SK-N-MC (cell line): ENCODE measurements at regions not wholly inside any gene's neighbourhood (a gene's known extent, or its start where the extent isn't known, plus 50 kb on each side); places are given as distances from the start of the nearest gene placed in this dataset.
"Not testable (repeated sequence)": the region's sequence is repeated elsewhere in the genome, so short reads cannot be mapped to it uniquely, and the experiment has no call there.

Source experiments
- DNase-seq: peaks from one replicate; pipeline ENCODE4 v3.0.0-alpha.2; 2011; ENCODE audit warnings: low read depth, low spot score
- H3K27ac ChIP-seq: fragments of 200-600 bp; sonication (generic); 2 replicates; pipeline ENCODE4 v1.5.1; 2016; ENCODE audit warnings: mixed run types
- H3K36me3 ChIP-seq: fragments of 200-600 bp; sonication (generic); 2 replicates; pipeline ENCODE4 v1.6.1; 2017; ENCODE audit warnings: antibody characterized with exemption, low read length, mixed read lengths; ENCODE audit not compliant: insufficient read depth
- H3K4me3 ChIP-seq: fragments of 200-600 bp; sonication (generic); 2 replicates; pipeline ENCODE4 v1.5.1; 2016
- H3K9ac ChIP-seq: fragments of 200-600 bp; sonication (generic); 2 replicates; pipeline ENCODE4 v1.8.0; 2017; ENCODE audit warnings: mixed run types, mixed read lengths; ENCODE audit not compliant: insufficient read length
- H3K9me3 ChIP-seq: fragments of 200-600 bp; sonication (generic); 2 replicates; pipeline ENCODE4 v1.6.1; 2017; ENCODE audit warnings: low read depth, mild to moderate bottlenecking, antibody characterized with exemption, low read length, moderate library complexity, mixed read lengths
- EZH2 ChIP-seq: fragments of 200-600 bp; sonication (generic); IDR thresholded peaks from one replicate; pipeline ENCODE4 v1.6.1; 2017; ENCODE audit warnings: antibody characterized with exemption
- FOXP2 ChIP-seq: optimal IDR thresholded peaks from 2 replicates; pipeline ENCODE3; 2011; ENCODE audit warnings: mild to moderate bottlenecking, moderate library complexity; ENCODE audit not compliant: insufficient read depth; ENCODE audit errors: extremely low read length, control extremely low read depth
- POLR2AphosphoS5 ChIP-seq: IDR thresholded peaks from 2 replicates; pipeline ENCODE4 v1.6.1; 2012; ENCODE audit warnings: mild to moderate bottlenecking, low read depth, low read length, borderline replicate concordance

GRCh38 chr18:41064916-41065315 is 890.1 kb upstream of the PIK3C3 start:
- no peak overlapping the region for H3K27ac ChIP-seq
- TF ChIP-seq FOXP2, result no peak
- TF ChIP-seq EZH2, result no peak
- TF ChIP-seq POLR2AphosphoS5, result no peak

GRCh38 chr18:41060967-41061366 is 894.1 kb upstream of the PIK3C3 start:
- Histone ChIP-seq H3K4me3 (no peak overlapping the region), H3K9me3 (no peaks in the 10 kb centered on the region), H3K36me3 (no peaks in the 10 kb centered on the region), H3K27ac (no peak overlapping the region), H3K9ac (no peak overlapping the region)
- no peak for DNase-seq
- TF ChIP-seq FOXP2 (no peak), POLR2AphosphoS5 (no peak), EZH2 (no peak)

More at GRCh38 chr18:41064916-41065315, 890.1 kb upstream of the PIK3C3 start:
- no peaks in the 10 kb centered on the region for H3K9me3 ChIP-seq
- DNase-seq, result no peak
- H3K9ac ChIP-seq, result no peak overlapping the region
- no peaks in the 10 kb centered on the region for H3K36me3 ChIP-seq
- H3K4me3 ChIP-seq, result no peak overlapping the region

GRCh38 chr18:41059126-41059415 is 896.0 kb upstream of the PIK3C3 start:
- DNase-seq, result no peak
- Histone ChIP-seq H3K9ac (no peak overlapping the region), H3K4me3 (no peak overlapping the region), H3K9me3 (no peaks in the 10 kb centered on the region), H3K27ac (no peak overlapping the region), H3K36me3 (no peaks in the 10 kb centered on the region)
- no peak for TF ChIP-seq FOXP2
- TF ChIP-seq EZH2, result no peak
- TF ChIP-seq POLR2AphosphoS5, result no peak

GRCh38 chr18:41058351-41059125 is 896.5 kb upstream of the PIK3C3 start:
- DNase-seq, result no peak
- no peaks in the 10 kb centered on the region for H3K36me3 ChIP-seq
- no peak for TF ChIP-seq FOXP2
- TF ChIP-seq POLR2AphosphoS5, result no peak
- TF ChIP-seq EZH2, result no peak
- no peak overlapping the region for H3K4me3 ChIP-seq
- H3K27ac ChIP-seq, result no peak overlapping the region
- no peaks in the 10 kb centered on the region for H3K9me3 ChIP-seq
- no peak overlapping the region for H3K9ac ChIP-seq

GRCh38 chr18:41052625-41053024 is 902.4 kb upstream of the PIK3C3 start:
- Histone ChIP-seq H3K9ac (no peak overlapping the region), H3K36me3 (no peaks in the 10 kb centered on the region), H3K27ac (no peak overlapping the region), H3K9me3 (no peaks in the 10 kb centered on the region), H3K4me3 (no peak overlapping the region)
- DNase-seq, result no peak
- TF ChIP-seq POLR2AphosphoS5, result no peak
- no peak for TF ChIP-seq EZH2
- TF ChIP-seq FOXP2, result no peak

GRCh38 chr18:41046250-41046649 is 908.8 kb upstream of the PIK3C3 start:
- not testable (repeated sequence) for H3K9me3 ChIP-seq, DNase-seq, H3K27ac ChIP-seq, H3K9ac ChIP-seq, H3K4me3 ChIP-seq, H3K36me3 ChIP-seq

- Histone ChIP-seq H3K9me3 (no peaks in the 10 kb centered on the region), H3K27ac (no peak overlapping the region), H3K4me3 (no peak overlapping the region), H3K9ac (no peak overlapping the region), H3K36me3 (no peaks in the 10 kb centered on the region)
- TF ChIP-seq POLR2AphosphoS5 (no peak), FOXP2 (no peak), EZH2 (no peak)
- DNase-seq, result no peak
Observed at GRCh38 chr18:41043876-41044275, 911.2 kb upstream of the PIK3C3 start.

GRCh38 chr18:41042866-41043265 is 912.2 kb upstream of the PIK3C3 start:
- TF ChIP-seq EZH2 (no peak), FOXP2 (no peak), POLR2AphosphoS5 (no peak)

GRCh38 chr18:41038071-41038470 is 917.0 kb upstream of the PIK3C3 start:
- TF ChIP-seq FOXP2, result no peak
- no peak for TF ChIP-seq EZH2
- TF ChIP-seq POLR2AphosphoS5, result no peak
- Histone ChIP-seq H3K36me3 (no peaks in the 10 kb centered on the region), H3K9me3 (no peaks in the 10 kb centered on the region), H3K4me3 (no peak overlapping the region), H3K27ac (no peak overlapping the region), H3K9ac (no peak overlapping the region)
- DNase-seq, result no peak

More at GRCh38 chr18:41042866-41043265, 912.2 kb upstream of the PIK3C3 start:
- Histone ChIP-seq H3K9me3 (no peaks in the 10 kb centered on the region), H3K4me3 (no peak overlapping the region), H3K27ac (no peak overlapping the region), H3K9ac (no peak overlapping the region), H3K36me3 (no peaks in the 10 kb centered on the region)
- no peak for DNase-seq
